ENCODE measurements at regions not wholly inside any gene's neighbourhood (a gene's known extent, or its start where the extent isn't known, plus 50 kb on each side); places are given as distances from the start of the nearest gene placed in this dataset.
"Not testable (repeated sequence)": the region's sequence is repeated elsewhere in the genome, so short reads cannot be mapped to it uniquely, and the experiment has no call there.

- TF ChIP-seq ZNF274 (IDR thresholded peaks at IDR 0.05; ENCODE audit: low read depth, low read length), result no peak
These were observed 146.4 kb upstream of the KRR1 start for GRCh38 chr12:75657831-75658230.

DNA sequence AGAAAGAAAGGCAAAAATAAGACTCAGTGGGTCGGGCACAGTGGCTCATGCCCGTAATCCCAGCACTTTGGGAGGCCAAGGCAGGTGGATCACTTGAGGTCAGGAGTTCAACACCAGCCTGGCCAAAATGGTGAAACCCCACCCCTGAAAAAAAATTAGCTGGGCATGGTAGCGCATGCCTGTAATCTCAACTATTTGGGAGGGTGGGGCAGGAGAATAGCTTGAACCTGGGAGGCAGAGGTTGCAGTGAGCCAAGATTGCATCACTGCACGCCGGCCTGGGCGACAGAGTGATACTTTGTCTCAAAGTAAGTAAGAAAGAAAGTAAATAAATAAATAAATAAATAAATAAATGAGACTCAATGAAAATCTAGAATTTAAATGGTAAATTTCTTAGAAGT lies 145.9 kb upstream of the KRR1 start:
- not testable (repeated sequence) for H3K4me3 ChIP-seq (ENCODE audit: low read length)

More at GRCh38 chr12:75657831-75658230, 146.4 kb upstream of the KRR1 start:
- no peak overlapping the region for H3K4me3 ChIP-seq (ENCODE audit: low read length)

GRCh38 chr12:75656648-75657047 lies 145.2 kb upstream of the KRR1 start:
- no peak for TF ChIP-seq ZNF274 (IDR thresholded peaks at IDR 0.05; ENCODE audit: low read depth, low read length)
- H3K4me3 ChIP-seq (ENCODE audit: low read length), result no peak overlapping the region

DNA sequence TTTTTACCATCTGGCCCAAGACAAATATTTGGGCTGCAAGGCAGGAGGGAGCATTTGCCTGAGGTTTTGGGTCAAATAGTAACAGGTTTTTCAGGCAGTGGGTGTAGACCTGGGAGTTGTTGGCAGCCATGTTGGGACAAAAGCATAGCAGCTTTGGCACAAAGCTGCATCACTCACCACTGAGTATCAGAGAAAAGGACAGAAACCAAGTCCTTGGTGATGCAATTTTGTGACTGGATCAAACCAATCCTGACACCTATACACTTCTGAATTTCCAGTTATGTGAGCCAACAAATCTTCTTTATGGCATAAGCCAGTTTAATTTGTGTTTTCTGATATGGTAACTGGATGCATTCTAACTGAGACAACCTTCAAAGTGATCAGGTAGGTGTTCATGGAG lies 144.8 kb upstream of the KRR1 start:
- TF ChIP-seq ZNF274 (IDR thresholded peaks at IDR 0.05; ENCODE audit: low read depth, low read length), result no peak
- no peak overlapping the region for H3K4me3 ChIP-seq (ENCODE audit: low read length)

GRCh38 chr12:75655315-75655806 lies 144.0 kb upstream of the KRR1 start:
- H3K4me3 ChIP-seq (ENCODE audit: low read length), result no peak overlapping the region
- no peak for TF ChIP-seq ZNF274 (IDR thresholded peaks at IDR 0.05; ENCODE audit: low read depth, low read length)

GRCh38 chr12:75651342-75651695 lies 139.9 kb upstream of the KRR1 start:
- TF ChIP-seq ZNF274 (IDR thresholded peaks at IDR 0.05; ENCODE audit: low read depth, low read length), result no peak
- no peak overlapping the region for H3K4me3 ChIP-seq (ENCODE audit: low read length)

DNA sequence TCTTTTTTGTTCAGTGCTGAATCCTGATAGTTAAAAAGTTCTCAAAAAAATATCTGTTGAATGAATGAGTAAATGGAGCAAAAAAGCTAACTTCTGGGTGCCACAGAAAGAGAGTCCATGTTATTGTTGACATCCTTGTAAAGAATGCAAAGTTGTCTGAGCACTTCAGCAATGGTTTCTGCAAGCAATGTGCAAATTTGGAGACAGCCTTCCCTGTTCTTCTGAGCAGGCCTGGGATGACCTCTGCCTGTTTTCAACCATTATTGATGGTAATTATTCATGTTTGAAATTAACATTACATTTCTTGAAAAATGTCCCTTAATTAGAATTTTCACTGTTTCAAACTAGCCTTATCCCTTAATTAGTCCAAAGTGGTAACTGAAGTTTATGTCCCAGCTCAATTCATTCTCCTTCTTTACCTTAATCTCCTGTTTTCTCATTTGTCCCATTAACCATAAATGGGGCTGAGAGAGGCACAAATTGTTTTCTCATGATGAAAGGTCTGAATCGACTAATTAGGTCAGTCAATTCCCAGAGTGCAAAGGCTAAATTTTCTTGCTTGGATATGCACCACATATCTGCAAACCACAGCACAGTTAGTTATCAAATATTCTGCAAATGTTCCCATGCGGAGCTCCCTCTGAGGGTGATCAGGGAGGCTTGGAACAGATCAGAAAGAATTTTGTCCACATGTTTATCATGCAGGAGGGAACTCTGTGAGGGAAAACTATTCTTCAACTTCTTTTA lies 139.4 kb upstream of the KRR1 start:
- TF ChIP-seq ZNF274 (IDR thresholded peaks at IDR 0.05; ENCODE audit: low read depth, low read length), result no peak
- H3K4me3 ChIP-seq (ENCODE audit: low read length), result no peak overlapping the region

- no peak for TF ChIP-seq ZNF274 (IDR thresholded peaks at IDR 0.05; ENCODE audit: low read depth, low read length)
- no peak overlapping the region for H3K4me3 ChIP-seq (ENCODE audit: low read length)
These were observed 138.7 kb upstream of the KRR1 start for GRCh38 chr12:75650100-75650499.

GRCh38 chr12:75648856-75649255 lies 137.4 kb upstream of the KRR1 start:
- no peak overlapping the region for H3K4me3 ChIP-seq (ENCODE audit: low read length)
- TF ChIP-seq ZNF274 (IDR thresholded peaks at IDR 0.05; ENCODE audit: low read depth, low read length), result no peak

GRCh38 chr12:75646329-75647210 lies 135.2 kb upstream of the KRR1 start:
- no peak for TF ChIP-seq ZNF274 (IDR thresholded peaks at IDR 0.05; ENCODE audit: low read depth, low read length)
- H3K4me3 ChIP-seq (ENCODE audit: low read length), result no peak overlapping the region

DNA sequence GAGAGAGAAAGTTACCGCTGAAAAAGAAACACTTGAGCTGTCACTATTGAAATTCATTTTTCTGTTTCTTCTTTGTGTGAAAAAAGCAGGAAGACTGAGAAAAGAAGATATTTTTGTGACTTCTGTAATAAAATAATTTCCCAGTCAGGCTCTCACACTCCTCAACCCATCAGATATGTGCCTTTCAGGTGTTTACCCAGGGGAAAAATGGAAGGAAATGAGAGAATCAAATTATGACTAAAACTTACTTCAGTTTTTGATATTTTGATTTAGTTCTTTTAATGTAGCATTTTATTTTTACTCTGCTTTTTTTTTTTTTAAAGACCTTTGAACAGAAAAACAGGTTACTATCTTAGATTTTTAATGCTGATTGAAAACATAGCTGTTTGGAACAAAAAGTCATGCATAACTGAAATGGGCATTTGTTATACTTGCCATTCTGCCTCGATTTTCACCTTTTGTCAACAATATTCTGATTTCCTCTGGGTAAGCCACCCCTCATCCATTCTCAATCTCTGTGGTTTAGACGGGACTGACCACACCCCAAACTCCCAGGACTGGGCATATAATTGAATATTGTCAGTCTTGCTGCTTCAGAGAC lies 133.2 kb upstream of the KRR1 start:
- no peak for TF ChIP-seq ZNF274 (IDR thresholded peaks at IDR 0.05; ENCODE audit: low read depth, low read length)
- H3K4me3 ChIP-seq (ENCODE audit: low read length), result no peak overlapping the region

DNA sequence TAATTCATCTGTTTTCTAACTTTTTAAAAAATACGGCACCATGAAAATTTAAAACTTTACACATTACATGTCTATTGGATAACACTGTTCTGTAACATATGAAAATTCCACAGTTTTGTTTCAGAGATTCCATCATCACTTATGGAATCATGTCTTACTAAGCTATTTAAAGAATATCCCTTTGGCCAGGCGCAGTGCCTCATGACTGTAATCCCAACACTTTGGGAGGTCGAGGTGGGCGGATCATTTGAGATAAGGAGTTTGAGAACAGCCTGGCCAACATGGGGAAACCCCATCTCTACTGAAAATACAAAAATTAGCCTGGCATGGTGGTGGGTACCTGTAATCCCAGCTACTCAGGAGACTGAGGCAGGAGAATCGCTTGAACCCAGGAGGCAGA lies 131.7 kb upstream of the KRR1 start:
- H3K4me3 ChIP-seq (ENCODE audit: low read length), result not testable (repeated sequence)

DNA sequence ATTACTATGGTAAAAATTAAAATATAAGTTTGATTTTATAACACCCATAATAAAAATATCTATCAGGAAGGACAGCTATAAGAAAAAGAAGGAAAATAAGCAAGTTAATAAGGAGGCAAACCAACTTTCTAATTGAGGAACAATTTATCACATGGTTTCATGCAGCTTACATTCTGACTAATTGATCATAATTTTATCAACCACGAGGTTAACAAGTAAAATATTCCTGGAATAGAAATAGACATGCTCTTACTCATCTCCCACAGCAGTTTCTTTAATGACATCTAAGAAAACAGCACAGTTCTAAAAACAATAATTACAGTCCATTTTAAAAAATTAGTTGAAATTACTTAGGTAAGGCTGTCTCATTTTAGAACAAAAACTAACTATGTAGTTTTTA lies 130.8 kb upstream of the KRR1 start:
- no peak for TF ChIP-seq ZNF274 (IDR thresholded peaks at IDR 0.05; ENCODE audit: low read depth, low read length)
- H3K4me3 ChIP-seq (ENCODE audit: low read length), result no peak overlapping the region

DNA sequence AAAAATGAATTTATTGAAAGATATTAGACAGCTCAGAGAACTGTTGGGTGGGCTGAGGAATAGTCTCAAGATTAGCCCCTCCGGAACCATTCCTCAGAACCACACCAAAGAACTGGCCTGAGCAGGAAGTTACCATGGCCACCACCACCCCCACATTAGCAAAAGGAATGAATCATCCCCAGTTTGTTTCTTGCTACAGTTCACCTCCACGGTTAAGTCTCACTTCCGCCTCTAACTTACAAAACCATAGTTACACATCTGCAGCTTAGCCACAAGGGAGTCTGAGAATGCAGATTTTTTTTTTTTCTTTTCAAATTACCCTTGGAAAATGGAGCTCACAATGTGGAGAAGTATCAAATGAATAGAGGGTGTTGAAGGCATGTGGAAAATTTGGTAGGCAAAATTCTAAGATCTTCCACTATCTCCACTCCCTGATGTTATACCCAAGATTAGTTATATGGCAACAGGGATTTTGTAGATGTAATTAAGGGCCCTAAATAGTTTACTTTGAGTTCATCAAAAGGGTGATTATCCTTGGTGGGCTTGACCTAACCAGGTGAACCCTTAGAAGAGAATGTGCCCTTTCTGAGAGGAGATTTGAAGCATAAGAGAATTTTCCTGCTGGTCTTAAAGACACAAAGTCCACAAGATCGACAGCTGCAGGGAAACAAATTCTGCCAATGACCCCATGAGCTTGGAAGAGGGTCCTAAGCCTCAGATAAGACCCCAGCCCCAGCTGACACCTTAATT lies 129.8 kb upstream of the KRR1 start:
- no peak overlapping the region for H3K4me3 ChIP-seq (ENCODE audit: low read length)
- TF ChIP-seq ZNF274 (IDR thresholded peaks at IDR 0.05; ENCODE audit: low read depth, low read length), result no peak

All from GM08714 (cell line).